Ishikawa (cell line): ENCODE measurements at regions not wholly inside any gene's neighbourhood (a gene's known extent, or its start where the extent isn't known, plus 50 kb on each side); places are given as distances from the start of the nearest gene placed in this dataset.

Source experiments
- CEBPB ChIP-seq: IDR thresholded peaks from 2 replicates; pipeline ENCODE4 v1.6.1; 2012
- CREB1 ChIP-seq: IDR thresholded peaks from 2 replicates; pipeline ENCODE4 v1.6.1; 2012; ENCODE audit warnings: low read depth
- EGR1 ChIP-seq: IDR thresholded peaks from 2 replicates; pipeline ENCODE4 v1.6.1; 2012
- EP300 ChIP-seq: IDR thresholded peaks from 2 replicates; pipeline ENCODE4 v1.6.1; 2012; ENCODE audit warnings: borderline replicate concordance
- FOXM1 ChIP-seq: IDR thresholded peaks from 2 replicates; pipeline ENCODE4 v1.6.1; 2012; ENCODE audit warnings: low read depth, borderline replicate concordance
- MAX ChIP-seq: IDR thresholded peaks from 2 replicates; pipeline ENCODE4 v1.6.1; 2012
- NFIC ChIP-seq: IDR thresholded peaks from 2 replicates; pipeline ENCODE4 v1.6.1; 2012
- RAD21 ChIP-seq: IDR thresholded peaks from 2 replicates; pipeline ENCODE4 v1.6.1; 2012; ENCODE audit warnings: low read depth
- REST ChIP-seq: IDR thresholded peaks from 2 replicates; pipeline ENCODE4 v1.6.1; 2012; ENCODE audit warnings: low read depth, mild to moderate bottlenecking
- TAF1 ChIP-seq: IDR thresholded peaks from 2 replicates; pipeline ENCODE4 v1.6.1; 2012; ENCODE audit warnings: low read depth, mild to moderate bottlenecking
- TCF12 ChIP-seq: IDR thresholded peaks from 2 replicates; pipeline ENCODE4 v1.6.1; 2012; ENCODE audit warnings: low read depth
- TEAD4 ChIP-seq: IDR thresholded peaks from 2 replicates; pipeline ENCODE4 v1.6.1; 2012
- USF1 ChIP-seq: IDR thresholded peaks from 2 replicates; pipeline ENCODE4 v1.6.1; 2012
- YY1 ChIP-seq: IDR thresholded peaks from 2 replicates; pipeline ENCODE4 v1.6.1; 2012; ENCODE audit warnings: low read depth
- ZBTB7A ChIP-seq: IDR thresholded peaks from 2 replicates; pipeline ENCODE4 v1.6.1; 2012; ENCODE audit warnings: low read depth

- TF ChIP-seq CREB1 (no peak), REST (no peak), ZBTB7A (no peak), EGR1 (no peak), YY1 (no peak), EP300 (no peak), CEBPB (no peak), MAX (no peak), TAF1 (no peak), FOXM1 (no peak), TCF12 (no peak), USF1 (no peak)
Measured at GRCh38 chr1:73467731-73468130, 730.2 kb downstream of the LRRIQ3 start.

- TF ChIP-seq YY1: no peak
- TF ChIP-seq EP300: no peak
- TF ChIP-seq RAD21: no peak
- no peak for TF ChIP-seq EGR1
- TF ChIP-seq MAX: no peak
- TF ChIP-seq ZBTB7A: no peak
- TF ChIP-seq CEBPB: no peak
- no peak for TF ChIP-seq REST
- TF ChIP-seq CREB1: no peak
- TF ChIP-seq USF1: no peak
- TF ChIP-seq TCF12: no peak
Measured at GRCh38 chr1:73463873-73464272, 734.1 kb downstream of the LRRIQ3 start.

GRCh38 chr1:73452522-73452921 lies 745.5 kb downstream of the LRRIQ3 start:
- no peak for TF ChIP-seq MAX
- TF ChIP-seq REST: no peak
- no peak for TF ChIP-seq YY1
- TF ChIP-seq EP300: no peak
- TF ChIP-seq TCF12: no peak
- TF ChIP-seq ZBTB7A: no peak
- TF ChIP-seq CEBPB: no peak
- TF ChIP-seq NFIC: no peak

- no peak for TF ChIP-seq RAD21
- TF ChIP-seq EP300: no peak
- no peak for TF ChIP-seq REST
- no peak for TF ChIP-seq YY1
- no peak for TF ChIP-seq TEAD4
- no peak for TF ChIP-seq CREB1
- no peak for TF ChIP-seq NFIC
- no peak for TF ChIP-seq TAF1
- TF ChIP-seq CEBPB: no peak
- TF ChIP-seq MAX: no peak
- TF ChIP-seq ZBTB7A: no peak
- no peak for TF ChIP-seq TCF12
- no peak for TF ChIP-seq FOXM1
- TF ChIP-seq EGR1: no peak
- TF ChIP-seq USF1: no peak
Measured at GRCh38 chr1:73411479-73411878, 786.5 kb downstream of the LRRIQ3 start.
